Common myeloid progenitor, CD34-positive (primary cell): ENCODE measurements at regions not wholly inside any gene's neighbourhood (a gene's known extent, or its start where the extent isn't known, plus 50 kb on each side); places are given as distances from the start of the nearest gene placed in this dataset.
"Not testable (repeated sequence)": the region's sequence is repeated elsewhere in the genome, so short reads cannot be mapped to it uniquely, and the experiment has no call there.

Source experiments
- CTCF ChIA-PET: fragments of 350-600 bp; sonication (Branson Sonifier 250); formaldehyde crosslinking; loops from one replicate; lab custom pipeline; 2021; ENCODE audit warnings: antibody characterized with exemption; lab: Charles Lee
- POLR2A ChIA-PET: fragments of 350-600 bp; sonication (Branson Sonifier 250); formaldehyde crosslinking; loops from one replicate; lab custom pipeline; 2021; ENCODE audit warnings: antibody characterized with exemption; lab: Charles Lee
- DNase-seq, 3 donors: peaks; one replicate each; pipeline versions ENCODE4 v3.0.0 to v3.0.0-alpha.2; 2013
- H3K27ac ChIP-seq, 2 experiments: 1 replicate in 1 of 2; 2 replicates in 1 of 2; pipeline ENCODE4 v1.7.0; 2013; ENCODE audit warnings: inconsistent platforms in 2 of 2, low read length in 2 of 2, mild to moderate bottlenecking in 2 of 2, low read depth in 1 of 2, moderate library complexity in 1 of 2; ENCODE audit not compliant: severe bottlenecking in 2 of 2, insufficient read depth in 1 of 2, poor library complexity in 1 of 2
- H3K27me3 ChIP-seq, 5 experiments: replicated peaks in 2 of 5; 1 replicate in 3 of 5; 2 replicates in 2 of 5; pipeline versions ENCODE4 v1.6.1 to v1.7.0; 2013; ENCODE audit warnings: low read length in 4 of 5, mild to moderate bottlenecking in 2 of 5, moderate library complexity in 2 of 5, inconsistent platforms in 1 of 5; ENCODE audit not compliant: insufficient read depth in 5 of 5, control insufficient read depth in 4 of 5
- H3K36me3 ChIP-seq, 4 experiments: 1 replicate in 2 of 4; 2 replicates in 2 of 4; pipeline versions ENCODE4 v1.6.1 to v1.7.0; 2013; ENCODE audit warnings: low read length in 3 of 4, control low read depth in 1 of 4, mild to moderate bottlenecking in 1 of 4; ENCODE audit not compliant: control insufficient read depth in 4 of 4, insufficient read depth in 4 of 4
- H3K4me1 ChIP-seq, 4 experiments: 1 replicate in 3 of 4; 2 replicates in 1 of 4; pipeline versions ENCODE4 v1.6.1 to v1.7.1; 2013; ENCODE audit warnings: low read length in 3 of 4, mild to moderate bottlenecking in 3 of 4, control low read depth in 1 of 4, inconsistent platforms in 1 of 4, moderate library complexity in 1 of 4; ENCODE audit not compliant: control insufficient read depth in 4 of 4, insufficient read depth in 4 of 4; ENCODE audit errors: control extremely low read depth in 1 of 4
- H3K4me3 ChIP-seq, 7 experiments: 1 replicate in 4 of 7; 2 replicates in 3 of 7; pipeline versions ENCODE4 v1.5.1 to v1.7.0; 2013; ENCODE audit warnings: mild to moderate bottlenecking in 7 of 7, low read length in 6 of 7, moderate library complexity in 6 of 7, inconsistent platforms in 2 of 7, low read depth in 2 of 7, control low read depth in 1 of 7; ENCODE audit not compliant: insufficient read depth in 4 of 7, control insufficient read depth in 1 of 7; ENCODE audit errors: extremely low read depth in 1 of 7
- H3K9me3 ChIP-seq, 5 experiments: 1 replicate in 4 of 5; 2 replicates in 1 of 5; pipeline versions ENCODE4 v1.6.1 to v1.7.1; 2013; ENCODE audit warnings: low read length in 4 of 5, mild to moderate bottlenecking in 2 of 5, inconsistent platforms in 1 of 5, low read depth in 1 of 5, moderate library complexity in 1 of 5; ENCODE audit not compliant: control insufficient read depth in 4 of 5, insufficient read depth in 2 of 5; ENCODE audit errors: control extremely low read depth in 1 of 5
- WGBS: methylation state at CpG from one replicate; pipeline ENCODE4 v1.1.5; 2013; ENCODE audit not compliant: insufficient coverage; 5-methylcytosine and 5-hydroxymethylcytosine counted together

GRCh38 chr5:106985174-106985573 is 685.6 kb downstream of the EFNA5 start:
- Histone ChIP-seq H3K4me3 (no peak overlapping the region), H3K9me3 (no peaks in the 10 kb centered on the region), H3K4me1 (no peaks in the 10 kb centered on the region), H3K27me3 (no peaks in the 10 kb centered on the region), H3K27ac (no peak overlapping the region), H3K36me3 (no peaks in the 10 kb centered on the region)
- no peak for DNase-seq
- 85% methylated on average over 2 of the region's 6 CpGs for WGBS
- CTCF ChIA-PET: no interaction called here
- POLR2A ChIA-PET: no interaction called here

DNA sequence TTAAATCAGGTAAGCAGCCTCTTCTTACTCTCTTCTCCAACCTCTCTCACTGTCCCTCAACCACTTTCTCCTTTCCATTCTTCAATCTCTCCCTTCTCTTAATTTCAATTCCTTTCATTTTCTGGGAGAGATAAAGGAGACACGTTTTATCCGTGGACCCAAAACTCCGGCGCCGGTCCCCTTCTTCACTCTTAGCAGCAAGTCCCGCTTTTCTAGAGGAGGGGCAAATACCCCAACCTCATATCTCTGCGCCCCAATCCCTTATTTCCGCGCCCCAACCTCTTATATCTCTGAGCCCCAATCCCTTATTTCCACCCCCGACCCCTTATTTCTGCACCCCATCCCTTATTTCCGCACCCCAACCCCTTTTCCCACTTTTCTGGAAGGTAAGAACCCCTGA is 691.6 kb downstream of the EFNA5 start:
- DNase-seq, H3K27ac ChIP-seq, CTCF ChIA-PET, H3K4me1 ChIP-seq, H3K4me3 ChIP-seq, H3K9me3 ChIP-seq, H3K36me3 ChIP-seq, H3K27me3 ChIP-seq, POLR2A ChIA-PET: not testable (repeated sequence)
- WGBS: 87% methylated on average over 11 of the region's 11 CpGs

DNA sequence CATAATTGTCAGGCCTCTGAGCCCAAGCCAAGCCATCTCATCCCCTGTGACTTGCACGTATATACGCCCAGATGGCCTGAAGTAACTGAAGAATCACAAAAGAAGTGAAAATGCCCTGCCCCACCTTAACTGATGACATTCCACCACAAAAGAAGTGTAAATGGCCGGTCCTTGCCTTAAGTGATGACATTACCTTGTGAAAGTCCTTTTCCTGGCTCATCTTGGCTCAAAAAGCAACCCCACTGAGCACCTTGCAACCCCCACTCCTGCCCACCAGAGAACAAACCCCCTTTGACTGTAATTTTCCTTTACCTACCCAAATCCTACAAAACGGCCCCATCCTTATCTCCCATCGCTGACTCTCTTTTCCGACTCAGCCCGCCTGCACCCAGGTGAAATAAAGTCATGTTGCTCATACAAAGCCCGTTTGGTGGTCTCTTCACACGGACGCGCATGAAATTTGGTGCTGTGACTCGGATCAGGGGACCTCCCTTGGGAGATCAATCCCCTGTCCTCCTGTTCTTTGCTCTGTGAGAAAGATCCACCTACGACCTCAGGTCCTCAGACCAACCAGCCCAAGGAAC is 692.1 kb downstream of the EFNA5 start:
- CTCF ChIA-PET, POLR2A ChIA-PET: not testable (repeated sequence)

DNA sequence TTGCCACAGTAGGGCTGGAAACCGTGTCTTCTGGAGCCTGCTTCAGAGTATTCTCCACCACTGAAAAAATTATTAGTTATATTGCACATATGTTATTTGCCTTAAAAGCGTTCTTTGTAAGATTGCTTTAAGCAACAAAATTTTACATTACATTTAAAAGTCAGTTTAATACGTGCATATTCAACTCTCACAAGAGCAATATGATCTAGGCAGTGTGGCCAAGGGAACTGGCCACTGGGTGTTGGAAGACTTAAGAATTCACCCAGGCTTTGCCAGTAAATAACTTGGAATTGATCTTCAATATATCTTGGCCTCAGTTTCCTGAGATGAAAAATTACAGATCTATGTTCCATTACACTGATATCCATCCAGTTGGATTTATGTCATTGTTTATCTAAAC is 694.4 kb downstream of the EFNA5 start:
- H3K27me3 ChIP-seq: no peaks in the 10 kb centered on the region
- POLR2A ChIA-PET: no interaction called here
- DNase-seq: no peak
- no peaks in the 10 kb centered on the region for H3K9me3 ChIP-seq
- no peak overlapping the region for H3K4me3 ChIP-seq
- H3K36me3 ChIP-seq: no peaks in the 10 kb centered on the region
- no peak overlapping the region for H3K27ac ChIP-seq
- no peaks in the 10 kb centered on the region for H3K4me1 ChIP-seq
- CTCF ChIA-PET: no interaction called here
- WGBS: no CpG with 5 or more reads among the region's 3 CpGs

More for the DNA sequence above, 692.1 kb downstream of the EFNA5 start:
- not testable (repeated sequence) for H3K9me3 ChIP-seq, H3K4me3 ChIP-seq, H3K27me3 ChIP-seq, DNase-seq, H3K27ac ChIP-seq, H3K36me3 ChIP-seq, H3K4me1 ChIP-seq
- 78% methylated on average over 6 of the region's 13 CpGs for WGBS

- no peaks in the 10 kb centered on the region for H3K27me3 ChIP-seq
- WGBS: no CpG with 5 or more reads among the region's 2 CpGs
- no peaks in the 10 kb centered on the region for H3K36me3 ChIP-seq
- H3K4me1 ChIP-seq: no peaks in the 10 kb centered on the region
- no peaks in the 10 kb centered on the region for H3K9me3 ChIP-seq
- H3K4me3 ChIP-seq: no peak overlapping the region
- no peak for DNase-seq
- CTCF ChIA-PET: no interaction called here
- no peak overlapping the region for H3K27ac ChIP-seq
- POLR2A ChIA-PET: no interaction called here
These were observed 696.5 kb downstream of the EFNA5 start for GRCh38 chr5:106974272-106974671.

GRCh38 chr5:106966686-106967315 is 703.9 kb downstream of the EFNA5 start:
- Histone ChIP-seq H3K36me3 (no peaks in the 10 kb centered on the region), H3K4me3 (no peak overlapping the region), H3K27me3 (no peaks in the 10 kb centered on the region), H3K27ac (no peak overlapping the region), H3K9me3 (no peaks in the 10 kb centered on the region), H3K4me1 (no peaks in the 10 kb centered on the region)
- no peak for DNase-seq
- WGBS: 79% methylated on average over 2 of the region's 4 CpGs
- CTCF ChIA-PET: no interaction called here
- POLR2A ChIA-PET: no interaction called here

- ChIA-PET POLR2A (no interaction called here), CTCF (no interaction called here)
- Histone ChIP-seq H3K27me3 (no peaks in the 10 kb centered on the region), H3K36me3 (no peaks in the 10 kb centered on the region), H3K9me3 (no peaks in the 10 kb centered on the region), H3K4me1 (no peaks in the 10 kb centered on the region), H3K4me3 (no peak overlapping the region), H3K27ac (no peak overlapping the region)
- no CpG with 5 or more reads among the region's 1 CpG for WGBS
- no peak for DNase-seq
These were observed 706.6 kb downstream of the EFNA5 start for GRCh38 chr5:106964132-106964531.
